ENCODE measurements at regions not wholly inside any gene's neighbourhood (a gene's known extent, or its start where the extent isn't known, plus 50 kb on each side); places are given as distances from the start of the nearest gene placed in this dataset.

DNA sequence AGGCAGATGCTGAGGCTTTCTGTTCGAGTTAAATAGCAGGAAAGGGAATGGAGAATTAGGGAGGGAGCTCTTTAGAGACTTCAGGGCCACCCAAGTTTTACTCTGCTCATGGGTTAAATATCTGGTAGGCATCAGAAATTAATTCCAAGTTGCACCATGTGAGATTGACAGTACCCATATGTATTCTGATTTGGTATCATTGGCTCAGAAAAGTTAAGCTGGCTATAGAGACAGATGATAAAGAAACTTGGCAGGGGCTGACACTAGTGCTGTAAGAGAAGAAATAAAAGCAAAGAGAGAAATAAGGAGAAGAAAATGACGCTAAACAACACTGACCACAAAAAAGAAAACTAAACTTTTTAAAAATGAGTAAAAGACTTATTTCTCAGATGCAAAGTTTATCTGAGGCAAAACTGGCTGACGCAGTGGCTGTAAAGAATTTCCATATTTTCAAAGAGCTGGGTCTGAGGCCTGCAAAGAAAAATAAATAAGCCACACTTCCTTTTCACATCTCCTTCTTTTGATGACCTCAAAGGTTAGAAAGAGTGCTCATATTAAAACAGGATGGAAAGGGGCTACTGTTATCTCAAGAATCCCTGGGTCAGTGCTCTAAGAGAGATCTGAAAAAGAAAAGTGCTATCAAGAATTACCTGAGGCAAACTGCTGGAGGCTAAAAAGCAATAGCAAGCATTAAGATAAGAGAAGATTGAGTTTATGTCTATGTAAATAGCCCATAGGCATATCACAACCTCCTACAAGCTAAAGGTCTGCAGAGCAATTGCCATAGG is 399.0 kb upstream of the MEF2C start:
- no peak for DNase-seq (ENCODE audit: low read depth, low spot score)
- CTCF ChIA-PET, result interaction anchor here (1.6 kb wide), 1 partner anchor 553 kb away, joined by 5 read pairs; no protein-coding TSS in a partner anchor
- H3K27me3 ChIP-seq (ENCODE audit: control insufficient read depth, insufficient read depth, low read length), result no peaks in the 10 kb centered on the region
- TF ChIP-seq, protein P1, sequence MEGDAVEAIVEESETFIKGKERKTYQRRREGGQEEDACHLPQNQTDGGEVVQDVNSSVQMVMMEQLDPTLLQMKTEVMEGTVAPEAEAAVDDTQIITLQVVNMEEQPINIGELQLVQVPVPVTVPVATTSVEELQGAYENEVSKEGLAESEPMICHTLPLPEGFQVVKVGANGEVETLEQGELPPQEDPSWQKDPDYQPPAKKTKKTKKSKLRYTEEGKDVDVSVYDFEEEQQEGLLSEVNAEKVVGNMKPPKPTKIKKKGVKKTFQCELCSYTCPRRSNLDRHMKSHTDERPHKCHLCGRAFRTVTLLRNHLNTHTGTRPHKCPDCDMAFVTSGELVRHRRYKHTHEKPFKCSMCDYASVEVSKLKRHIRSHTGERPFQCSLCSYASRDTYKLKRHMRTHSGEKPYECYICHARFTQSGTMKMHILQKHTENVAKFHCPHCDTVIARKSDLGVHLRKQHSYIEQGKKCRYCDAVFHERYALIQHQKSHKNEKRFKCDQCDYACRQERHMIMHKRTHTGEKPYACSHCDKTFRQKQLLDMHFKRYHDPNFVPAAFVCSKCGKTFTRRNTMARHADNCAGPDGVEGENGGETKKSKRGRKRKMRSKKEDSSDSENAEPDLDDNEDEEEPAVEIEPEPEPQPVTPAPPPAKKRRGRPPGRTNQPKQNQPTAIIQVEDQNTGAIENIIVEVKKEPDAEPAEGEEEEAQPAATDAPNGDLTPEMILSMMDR (IDR thresholded peaks at IDR 0.05; ENCODE audit: low read depth, low read length), result no peak
- H3K27ac ChIP-seq (ENCODE audit: low read depth, low read length), result no peak overlapping the region
- H3K4me3 ChIP-seq (ENCODE audit: low read depth, low read length), result no peak overlapping the region
- POLR2A ChIA-PET, result no interaction called here
- no peaks in the 10 kb centered on the region for H3K9me3 ChIP-seq (ENCODE audit: control insufficient read depth, insufficient read depth, low read length)

- H3K4me3 ChIP-seq (ENCODE audit: low read depth, low read length), result no peak overlapping the region
- TF ChIP-seq, protein P1 (IDR thresholded peaks at IDR 0.05; ENCODE audit: low read depth, low read length), result no peak
- no peak overlapping the region for H3K27ac ChIP-seq (ENCODE audit: low read depth, low read length)
- CTCF ChIA-PET, result interaction anchor here (1.6 kb wide), 1 partner anchor 553 kb away, joined by 5 read pairs; no protein-coding TSS in a partner anchor
- H3K27me3 ChIP-seq (ENCODE audit: control insufficient read depth, insufficient read depth, low read length), result no peaks in the 10 kb centered on the region
- no peak for DNase-seq (ENCODE audit: low read depth, low spot score)
- no peaks in the 10 kb centered on the region for H3K9me3 ChIP-seq (ENCODE audit: control insufficient read depth, insufficient read depth, low read length)
- POLR2A ChIA-PET, result no interaction called here
Measured at GRCh38 chr5:89281211-89281610, 398.2 kb upstream of the MEF2C start.

DNA sequence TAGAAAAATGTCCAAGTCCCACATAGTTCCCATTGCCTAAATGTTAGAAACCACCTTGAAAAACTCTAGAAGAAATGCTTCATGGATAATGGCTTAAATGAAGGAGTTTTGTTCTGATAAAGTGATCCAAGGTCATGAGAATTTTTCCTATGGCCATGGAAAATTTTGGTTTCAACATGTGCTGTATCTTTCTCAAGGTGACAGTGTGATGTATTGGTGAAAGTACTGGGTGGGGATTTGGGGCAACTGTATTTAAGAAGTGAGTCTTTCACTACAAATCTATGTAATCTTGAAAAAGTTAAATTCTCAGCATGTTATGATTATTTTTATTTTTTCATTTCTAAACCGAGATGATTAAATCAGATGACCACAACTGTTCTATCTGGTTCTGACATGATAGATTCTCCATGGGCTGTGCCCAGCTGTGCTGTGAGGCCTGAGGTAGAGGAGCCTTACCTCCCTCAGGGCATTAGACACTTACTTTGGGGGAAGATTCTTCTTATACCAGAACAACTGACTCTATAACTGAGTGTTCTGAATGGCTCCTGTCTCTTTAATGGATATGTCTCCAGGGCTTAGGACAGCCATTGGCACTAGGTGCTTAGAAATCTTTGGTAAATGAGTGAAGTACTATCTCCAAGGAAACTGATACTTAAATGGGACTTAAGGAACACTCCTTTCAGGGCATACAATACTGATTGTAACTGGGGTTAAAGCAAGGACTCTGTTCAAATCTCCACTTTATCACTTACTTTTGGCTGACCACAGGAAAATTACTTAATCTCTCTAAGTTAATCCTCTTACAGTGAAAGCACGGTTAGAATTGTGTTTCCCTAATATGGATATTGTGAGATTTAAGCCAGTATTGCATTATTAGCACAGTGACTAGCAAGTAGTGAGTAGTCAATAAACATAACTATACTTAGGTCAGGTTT is 397.4 kb upstream of the MEF2C start:
- H3K27ac ChIP-seq (ENCODE audit: low read depth, low read length), result no peak overlapping the region
- no peaks in the 10 kb centered on the region for H3K9me3 ChIP-seq (ENCODE audit: control insufficient read depth, insufficient read depth, low read length)
- H3K27me3 ChIP-seq (ENCODE audit: control insufficient read depth, insufficient read depth, low read length), result no peaks in the 10 kb centered on the region
- TF ChIP-seq, protein P1 (IDR thresholded peaks at IDR 0.05; ENCODE audit: low read depth, low read length), result no peak
- CTCF ChIA-PET, result interaction anchor here (1.6 kb wide), 1 partner anchor 552 kb away, joined by 5 read pairs; no protein-coding TSS in a partner anchor
- no peak overlapping the region for H3K4me3 ChIP-seq (ENCODE audit: low read depth, low read length)
- no peak for DNase-seq (ENCODE audit: low read depth, low spot score)
- POLR2A ChIA-PET, result no interaction called here

DNA sequence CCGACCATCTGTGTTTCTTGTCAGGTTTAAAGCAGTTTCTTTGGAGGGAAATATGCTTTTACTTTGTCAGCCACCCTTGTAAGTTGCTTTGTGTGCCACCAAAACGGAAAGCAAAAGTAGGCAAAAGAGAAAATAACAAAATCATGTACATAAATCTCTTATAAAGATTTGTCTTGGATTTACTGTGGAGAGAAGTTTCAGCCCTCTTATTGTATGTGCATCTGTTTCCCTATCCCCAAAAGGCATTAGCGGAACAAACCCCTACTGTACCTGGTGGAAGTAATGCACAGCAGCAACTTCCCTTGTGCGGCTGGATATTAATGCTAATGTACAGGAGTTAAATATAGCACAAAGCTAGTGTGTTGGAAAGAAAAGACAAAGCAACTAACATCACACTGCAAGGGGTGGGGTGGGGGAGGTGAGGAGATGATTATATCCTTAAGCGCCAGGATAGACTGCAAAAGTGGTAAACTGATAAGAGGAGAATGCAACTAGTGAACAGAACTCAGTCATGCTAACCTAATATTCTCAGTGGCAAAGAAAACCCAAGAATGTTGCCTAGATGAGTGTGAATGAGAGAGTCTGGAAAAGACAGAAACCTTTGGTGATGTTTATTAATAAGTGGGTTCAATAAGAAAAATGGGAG is 396.5 kb upstream of the MEF2C start:
- TF ChIP-seq, protein P1 (IDR thresholded peaks at IDR 0.05; ENCODE audit: low read depth, low read length), result no peak

More for the DNA sequence above, 396.5 kb upstream of the MEF2C start:
- Histone ChIP-seq H3K27me3 (ENCODE audit: control insufficient read depth, insufficient read depth, low read length) (no peaks in the 10 kb centered on the region), H3K27ac (ENCODE audit: low read depth, low read length) (no peak overlapping the region), H3K9me3 (ENCODE audit: control insufficient read depth, insufficient read depth, low read length) (no peaks in the 10 kb centered on the region), H3K4me3 (ENCODE audit: low read depth, low read length) (no peak overlapping the region)
- ChIA-PET CTCF (interaction anchor here (0.7 kb wide), 1 partner anchor 128 kb away, joined by 4 read pairs; no protein-coding TSS in a partner anchor), POLR2A (no interaction called here)
- DNase-seq (ENCODE audit: low read depth, low spot score), result no peak

Measured in AG04450 (cell line).